Endothelial cell (in vitro differentiated cells): ENCODE measurements at regions not wholly inside any gene's neighbourhood (a gene's known extent, or its start where the extent isn't known, plus 50 kb on each side); places are given as distances from the start of the nearest gene placed in this dataset.
A peak's percentile ranks its signal among the peaks of the same experiment; 100 is the strongest.

ENCODE experiments used
- DNase-seq: peaks from one replicate; pipeline ENCODE4 v3.0.0; 2021; ENCODE audit warnings: low spot score
- H3K27ac Mint-ChIP-seq: one replicate; pipeline ENCODE4 v1.8.0; 2021; ENCODE audit warnings: mixed read lengths, inconsistent platforms; ENCODE audit not compliant: unreplicated experiment
- H3K27me3 Mint-ChIP-seq: one replicate; pipeline ENCODE4 v1.8.0; 2021; ENCODE audit warnings: mild to moderate bottlenecking, moderate library complexity, mixed read lengths, inconsistent platforms; ENCODE audit not compliant: unreplicated experiment
- H3K36me3 Mint-ChIP-seq: one replicate; pipeline ENCODE4 v1.8.0; 2021; ENCODE audit warnings: mild to moderate bottlenecking, low read depth, mixed read lengths, inconsistent platforms; ENCODE audit not compliant: unreplicated experiment
- H3K4me1 Mint-ChIP-seq: one replicate; pipeline ENCODE4 v1.8.0; 2021; ENCODE audit warnings: mild to moderate bottlenecking, mixed read lengths, inconsistent platforms; ENCODE audit not compliant: unreplicated experiment
- H3K4me3 Mint-ChIP-seq: one replicate; pipeline ENCODE4 v1.8.0; 2021; ENCODE audit warnings: mild to moderate bottlenecking, mixed read lengths, inconsistent platforms; ENCODE audit not compliant: unreplicated experiment
- H3K9me3 Mint-ChIP-seq: one replicate; pipeline ENCODE4 v1.8.0; 2021; ENCODE audit warnings: mixed read lengths, inconsistent platforms; ENCODE audit not compliant: unreplicated experiment
- TF ChIP-seq, protein P1 (sequence below): fragments of 200-600 bp; sonication (generic); IDR thresholded peaks from one replicate; pipeline ENCODE4 v1.5.0; 2021; ENCODE audit warnings: antibody characterized with exemption; ENCODE audit not compliant: unreplicated experiment

DNA sequence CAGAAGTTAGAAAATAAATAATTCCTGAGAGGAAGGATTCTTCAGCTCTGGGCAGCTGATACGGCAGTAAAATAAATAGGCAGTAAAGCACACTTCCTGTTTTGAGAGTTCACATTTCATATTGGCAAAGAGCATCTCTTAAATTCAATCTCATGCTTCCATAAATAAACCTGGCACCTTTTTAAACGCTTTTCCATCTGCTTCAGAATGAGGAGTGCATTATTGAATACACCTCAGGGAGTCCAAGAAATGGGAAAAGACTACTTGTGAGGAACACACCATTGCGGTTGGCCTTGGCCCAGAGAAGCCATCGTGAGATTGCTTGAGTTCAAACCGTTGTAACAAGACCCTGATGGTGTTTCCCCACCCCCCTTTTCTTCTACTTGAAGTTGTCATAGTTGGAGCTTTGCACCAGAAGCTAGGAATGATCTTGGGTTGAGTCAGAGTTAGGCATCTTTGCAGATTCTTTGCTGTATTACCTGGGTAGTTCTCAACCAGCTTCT is 123.9 kb downstream of the RDH14 start:
- DNase-seq: no peak
- no peaks in the 10 kb centered on the region for H3K9me3 Mint-ChIP-seq
- peaks cover 10% of the 10 kb centered on the region for H3K4me1 Mint-ChIP-seq
- TF ChIP-seq, protein P1, sequence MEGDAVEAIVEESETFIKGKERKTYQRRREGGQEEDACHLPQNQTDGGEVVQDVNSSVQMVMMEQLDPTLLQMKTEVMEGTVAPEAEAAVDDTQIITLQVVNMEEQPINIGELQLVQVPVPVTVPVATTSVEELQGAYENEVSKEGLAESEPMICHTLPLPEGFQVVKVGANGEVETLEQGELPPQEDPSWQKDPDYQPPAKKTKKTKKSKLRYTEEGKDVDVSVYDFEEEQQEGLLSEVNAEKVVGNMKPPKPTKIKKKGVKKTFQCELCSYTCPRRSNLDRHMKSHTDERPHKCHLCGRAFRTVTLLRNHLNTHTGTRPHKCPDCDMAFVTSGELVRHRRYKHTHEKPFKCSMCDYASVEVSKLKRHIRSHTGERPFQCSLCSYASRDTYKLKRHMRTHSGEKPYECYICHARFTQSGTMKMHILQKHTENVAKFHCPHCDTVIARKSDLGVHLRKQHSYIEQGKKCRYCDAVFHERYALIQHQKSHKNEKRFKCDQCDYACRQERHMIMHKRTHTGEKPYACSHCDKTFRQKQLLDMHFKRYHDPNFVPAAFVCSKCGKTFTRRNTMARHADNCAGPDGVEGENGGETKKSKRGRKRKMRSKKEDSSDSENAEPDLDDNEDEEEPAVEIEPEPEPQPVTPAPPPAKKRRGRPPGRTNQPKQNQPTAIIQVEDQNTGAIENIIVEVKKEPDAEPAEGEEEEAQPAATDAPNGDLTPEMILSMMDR: no peak
- no peak overlapping the region for H3K4me3 Mint-ChIP-seq
- no peak overlapping the region for H3K27ac Mint-ChIP-seq
- H3K27me3 Mint-ChIP-seq: no peaks in the 10 kb centered on the region
- H3K36me3 Mint-ChIP-seq: no peaks in the 10 kb centered on the region

DNA sequence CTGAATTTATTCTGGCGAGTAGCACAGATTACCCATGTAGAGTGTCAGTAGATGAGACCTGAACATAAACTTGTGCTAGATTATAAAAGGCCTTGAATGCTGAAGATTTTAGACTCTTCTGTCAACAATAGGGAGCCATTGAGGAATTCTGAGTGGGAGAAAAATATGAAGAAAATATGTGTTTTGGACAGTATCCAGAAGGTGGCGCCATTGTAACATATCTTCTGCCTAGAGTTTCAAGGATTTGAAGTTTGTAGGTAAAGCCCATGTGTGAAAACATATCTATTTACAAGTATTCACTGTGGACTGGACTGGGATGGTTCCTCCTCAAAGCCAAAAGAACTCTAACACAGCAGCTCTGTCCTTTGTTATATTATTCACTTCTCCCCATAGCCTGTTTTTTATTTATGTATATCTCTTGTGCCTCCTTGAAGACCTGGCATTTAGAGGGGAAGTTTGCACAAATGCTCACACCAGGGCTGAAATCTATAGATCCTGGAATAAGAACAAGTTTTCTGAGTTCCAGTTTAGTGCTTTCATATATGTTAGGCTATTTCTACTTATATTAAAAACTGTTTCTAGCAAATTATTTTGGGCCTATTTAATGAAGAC is 124.9 kb downstream of the RDH14 start:
- Mint-ChIP-seq H3K4me3 (no peak overlapping the region), H3K4me1 (peaks cover 10% of the 10 kb centered on the region), H3K36me3 (no peaks in the 10 kb centered on the region), H3K27me3 (no peaks in the 10 kb centered on the region), H3K9me3 (no peaks in the 10 kb centered on the region), H3K27ac (no peak overlapping the region)
- peak; percentile 62 for DNase-seq
- TF ChIP-seq, protein P1: peak; percentile 83

DNA sequence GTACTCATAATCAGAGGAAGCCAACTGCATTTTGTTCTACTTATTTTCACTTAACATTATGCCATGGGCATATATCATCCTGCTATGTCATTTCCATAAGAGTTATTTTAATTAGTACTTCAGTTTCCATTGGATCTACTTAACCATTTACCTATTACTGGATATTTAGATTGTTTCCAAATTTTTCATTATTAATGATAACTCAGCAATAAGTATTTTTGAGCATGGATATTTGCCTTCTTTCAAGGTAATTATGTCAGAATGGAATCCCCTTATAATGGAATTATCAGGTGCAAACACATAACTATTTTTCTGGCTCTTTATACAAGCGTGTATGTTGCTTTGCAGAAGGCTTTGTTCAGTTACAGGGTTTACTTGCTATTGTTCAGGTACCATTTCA is 126.6 kb downstream of the RDH14 start:
- H3K4me1 Mint-ChIP-seq: peaks cover 10% of the 10 kb centered on the region
- no peak overlapping the region for H3K4me3 Mint-ChIP-seq
- no peaks in the 10 kb centered on the region for H3K36me3 Mint-ChIP-seq
- no peaks in the 10 kb centered on the region for H3K9me3 Mint-ChIP-seq
- TF ChIP-seq, protein P1: no peak
- no peaks in the 10 kb centered on the region for H3K27me3 Mint-ChIP-seq
- DNase-seq: no peak
- no peak overlapping the region for H3K27ac Mint-ChIP-seq

DNA sequence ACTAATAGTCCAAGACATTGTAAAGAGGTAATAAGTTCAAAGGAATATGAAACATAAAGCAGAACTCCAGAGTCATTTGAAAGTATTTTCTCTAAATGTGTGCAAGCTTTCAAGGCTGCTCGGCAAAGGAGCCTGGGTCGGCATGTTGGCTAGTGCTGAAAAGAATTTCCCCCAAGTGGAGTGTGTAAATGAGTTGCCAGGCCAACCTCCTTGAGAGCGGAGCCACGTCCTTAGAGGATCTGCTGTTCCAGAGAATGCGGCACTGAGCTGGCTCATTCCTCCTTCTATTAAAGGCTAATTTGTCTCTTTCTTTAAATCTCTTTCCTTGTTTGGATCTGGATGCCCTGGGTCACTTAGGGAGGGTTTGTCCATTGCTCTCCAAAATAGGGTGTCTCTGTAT is 127.5 kb downstream of the RDH14 start:
- DNase-seq: no peak
- Mint-ChIP-seq H3K27ac (no peak overlapping the region), H3K27me3 (no peaks in the 10 kb centered on the region), H3K4me1 (peaks cover 10% of the 10 kb centered on the region), H3K4me3 (no peak overlapping the region), H3K9me3 (no peaks in the 10 kb centered on the region), H3K36me3 (no peaks in the 10 kb centered on the region)
- TF ChIP-seq, protein P1: no peak

DNA sequence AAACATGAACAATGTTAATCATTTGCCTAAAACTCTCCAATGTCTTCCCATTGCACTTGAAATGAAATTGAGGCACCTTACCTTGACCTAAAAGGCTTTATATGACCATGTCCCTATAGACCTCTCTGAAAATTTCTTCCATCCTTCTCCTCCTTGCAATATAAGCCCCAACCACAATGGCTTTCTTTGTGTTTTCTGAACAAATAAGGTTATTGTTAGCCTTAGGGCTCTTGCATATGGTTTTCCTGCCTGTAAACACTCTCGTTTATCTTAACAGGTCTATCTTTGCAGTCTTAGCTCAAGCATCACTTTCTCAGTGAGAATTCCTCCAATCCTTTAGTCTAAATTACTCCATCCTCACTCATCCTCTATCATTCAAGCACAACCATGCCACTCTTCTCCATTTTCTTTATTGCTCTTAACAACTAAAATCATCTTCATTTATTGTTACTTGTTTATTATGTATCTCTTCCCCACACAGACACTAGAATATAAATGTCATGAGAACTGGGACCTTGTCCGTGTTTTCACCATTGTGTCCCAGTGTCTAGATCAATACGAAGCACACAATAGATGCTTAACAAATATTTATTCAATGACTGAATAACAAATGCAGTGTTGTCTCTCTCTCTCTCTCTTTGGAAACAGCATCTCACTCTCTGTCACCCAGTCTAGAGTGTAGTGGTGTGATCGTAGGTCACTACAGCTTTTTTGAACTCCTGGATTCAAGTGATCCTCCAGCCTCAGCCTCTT is 129.3 kb downstream of the RDH14 start:
- TF ChIP-seq, protein P1: no peak
- DNase-seq: no peak
- Mint-ChIP-seq H3K36me3 (no peaks in the 10 kb centered on the region), H3K4me3 (no peak overlapping the region), H3K27me3 (no peaks in the 10 kb centered on the region), H3K9me3 (no peaks in the 10 kb centered on the region), H3K4me1 (peaks cover 5% of the 10 kb centered on the region), H3K27ac (no peak overlapping the region)
